ENCODE measurements at regions not wholly inside any gene's neighbourhood (a gene's known extent, or its start where the extent isn't known, plus 50 kb on each side); places are given as distances from the start of the nearest gene placed in this dataset.

DNA sequence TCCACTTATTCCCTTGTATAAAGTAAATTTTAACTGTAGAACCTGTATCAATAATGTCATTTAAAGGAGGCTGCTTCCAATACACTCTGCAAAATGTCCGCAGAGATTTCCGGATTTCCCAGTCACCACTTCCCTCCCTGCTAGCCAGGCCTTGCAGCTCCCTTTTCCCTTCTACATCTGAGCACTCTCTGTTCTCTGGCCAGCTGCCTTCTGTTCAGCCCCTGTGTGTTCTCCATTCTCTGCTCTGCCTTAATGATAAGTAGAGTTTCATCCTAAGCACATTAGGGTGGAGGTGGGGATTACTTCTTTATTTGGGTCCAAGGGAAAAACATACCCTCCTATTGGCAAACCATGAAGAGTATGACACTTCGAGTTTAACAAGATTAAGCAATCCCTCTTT lies 719.6 kb upstream of the WWC1 start:
- Histone ChIP-seq H3K4me1 (ENCODE audit: control insufficient read depth, insufficient read depth, low read length) (peaks cover 9% of the 10 kb centered on the region), H3K36me3 (ENCODE audit: insufficient read depth, low read length) (no peaks in the 10 kb centered on the region), H3K4me2 (ENCODE audit: low read length) (no peak overlapping the region), H3K9me3 (replicated peaks; ENCODE audit: low read length) (no peaks in the 10 kb centered on the region), H3K9ac (ENCODE audit: low read depth, low read length) (no peak overlapping the region), H3K4me3 (ENCODE audit: low read length) (no peak overlapping the region), H3K27me3 (ENCODE audit: control insufficient read depth, insufficient read depth, low read length) (peaks cover 20% of the 10 kb centered on the region)

DNA sequence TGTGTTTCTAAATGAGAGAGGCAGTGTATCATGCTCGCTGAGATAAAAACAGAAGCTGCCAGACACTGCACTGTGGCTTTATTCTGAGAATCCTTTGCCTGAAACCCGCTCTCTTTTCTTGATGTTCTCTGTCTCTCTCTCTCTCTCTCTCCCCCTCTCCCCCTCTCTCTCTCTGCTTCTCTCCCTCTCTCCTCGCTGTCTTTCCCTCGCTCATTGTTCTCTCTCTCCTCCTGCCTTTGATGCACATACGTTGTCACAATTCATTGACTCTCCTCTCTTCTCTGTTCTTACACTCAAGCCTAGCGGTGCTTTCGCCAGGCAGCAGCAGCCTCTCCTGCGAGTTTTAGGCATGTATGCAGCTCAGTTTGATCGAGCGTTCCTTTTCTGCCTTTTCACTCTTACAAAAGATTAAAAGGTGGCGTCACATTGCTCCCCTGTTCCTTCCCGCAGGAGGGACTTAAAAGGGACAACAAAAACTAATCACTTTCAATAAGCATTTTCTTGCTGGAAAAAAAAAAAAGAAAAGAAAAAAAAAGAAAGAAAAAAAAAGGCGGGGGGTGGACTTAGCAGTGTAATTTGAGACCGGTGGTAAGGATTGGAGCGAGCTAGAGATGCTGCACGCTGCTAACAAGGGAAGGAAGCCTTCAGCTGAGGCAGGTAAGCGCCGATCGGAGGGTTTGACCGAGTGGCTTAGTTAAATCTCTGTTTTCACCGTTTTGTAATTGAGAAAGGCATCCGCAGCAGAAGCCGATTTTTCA lies 717.9 kb upstream of the WWC1 start:
- H3K4me3 ChIP-seq (ENCODE audit: low read length): peak overlapping the region; percentile 65
- H3K36me3 ChIP-seq (ENCODE audit: insufficient read depth, low read length): no peaks in the 10 kb centered on the region
- H3K9me3 ChIP-seq (replicated peaks; ENCODE audit: low read length): no peaks in the 10 kb centered on the region
- H3K9ac ChIP-seq (ENCODE audit: low read depth, low read length): peak overlapping the region; percentile 38
- H3K4me2 ChIP-seq (ENCODE audit: low read length): peak overlapping the region; percentile 77
- H3K4me1 ChIP-seq (ENCODE audit: control insufficient read depth, insufficient read depth, low read length): peaks cover 9% of the 10 kb centered on the region
- H3K27me3 ChIP-seq (ENCODE audit: control insufficient read depth, insufficient read depth, low read length): peaks cover 20% of the 10 kb centered on the region

DNA sequence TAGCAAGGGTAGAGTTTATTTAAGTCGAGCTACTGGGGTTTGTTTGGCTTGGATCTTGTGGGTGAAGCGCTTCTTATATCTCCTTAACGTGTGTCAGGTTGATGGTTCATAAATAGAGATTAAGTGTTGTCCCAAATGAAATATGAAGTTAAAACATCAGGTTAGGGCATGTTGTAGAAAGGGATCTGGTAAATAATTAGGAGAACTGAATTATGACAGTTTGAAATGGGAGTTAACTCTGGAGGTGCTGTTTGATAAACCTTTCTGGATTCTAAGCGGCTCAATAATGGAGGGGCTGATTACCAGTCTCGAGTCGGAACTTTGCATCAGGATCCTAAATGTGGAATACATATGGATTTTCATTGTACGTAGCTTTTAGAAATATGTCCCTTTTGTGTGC lies 717.0 kb upstream of the WWC1 start:
- Histone ChIP-seq H3K4me3 (ENCODE audit: low read length) (no peak overlapping the region), H3K9ac (ENCODE audit: low read depth, low read length) (peak overlapping the region; percentile 38), H3K4me2 (ENCODE audit: low read length) (peak overlapping the region; percentile 77), H3K9me3 (replicated peaks; ENCODE audit: low read length) (no peaks in the 10 kb centered on the region), H3K36me3 (ENCODE audit: insufficient read depth, low read length) (no peaks in the 10 kb centered on the region), H3K4me1 (ENCODE audit: control insufficient read depth, insufficient read depth, low read length) (peaks cover 9% of the 10 kb centered on the region), H3K27me3 (ENCODE audit: control insufficient read depth, insufficient read depth, low read length) (peaks cover 20% of the 10 kb centered on the region)

DNA sequence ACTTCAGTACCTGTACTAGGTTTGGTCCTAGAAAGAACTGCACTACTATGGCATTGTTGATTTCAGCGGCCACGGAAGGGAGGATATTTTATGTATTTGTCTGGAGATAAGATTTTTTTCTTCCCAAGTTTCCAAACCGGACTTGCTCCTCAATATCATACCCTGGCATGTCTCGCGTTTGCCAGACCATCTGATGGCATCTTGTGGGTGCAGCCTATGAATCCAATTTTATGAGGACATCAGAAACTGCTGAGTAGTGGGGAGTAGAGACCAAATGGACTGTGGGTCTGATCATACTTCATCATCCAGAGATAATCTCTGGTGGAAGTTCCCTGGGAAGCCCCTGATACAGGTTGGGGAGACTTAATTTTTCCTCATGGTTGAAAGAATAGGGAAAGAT lies 716.1 kb upstream of the WWC1 start:
- Histone ChIP-seq H3K9ac (ENCODE audit: low read depth, low read length) (no peak overlapping the region), H3K9me3 (replicated peaks; ENCODE audit: low read length) (no peaks in the 10 kb centered on the region), H3K27me3 (ENCODE audit: control insufficient read depth, insufficient read depth, low read length) (peaks cover 14% of the 10 kb centered on the region), H3K4me1 (ENCODE audit: control insufficient read depth, insufficient read depth, low read length) (peaks cover 9% of the 10 kb centered on the region), H3K4me3 (ENCODE audit: low read length) (no peak overlapping the region), H3K36me3 (ENCODE audit: insufficient read depth, low read length) (no peaks in the 10 kb centered on the region), H3K4me2 (ENCODE audit: low read length) (no peak overlapping the region)

DNA sequence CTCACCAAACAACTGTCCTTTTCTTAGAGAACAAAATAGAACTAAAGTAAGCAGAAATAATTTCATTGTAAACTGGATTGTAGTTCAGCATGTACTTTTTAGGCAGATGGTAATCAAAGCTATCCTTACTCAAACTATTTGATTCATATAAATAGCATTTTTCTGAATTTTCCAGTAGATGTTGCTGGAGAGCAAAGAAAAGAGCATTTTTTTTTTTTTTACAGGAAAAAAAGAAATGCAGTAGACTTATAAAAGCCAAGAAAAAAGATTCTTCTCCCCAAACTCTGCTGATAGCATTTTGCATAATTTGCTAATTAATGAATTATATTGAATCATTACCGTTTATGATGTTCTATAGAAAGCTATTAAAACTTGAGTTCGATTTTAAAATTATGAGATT lies 715.3 kb upstream of the WWC1 start:
- no peak overlapping the region for H3K9ac ChIP-seq (ENCODE audit: low read depth, low read length)
- peaks cover 9% of the 10 kb centered on the region for H3K4me1 ChIP-seq (ENCODE audit: control insufficient read depth, insufficient read depth, low read length)
- no peaks in the 10 kb centered on the region for H3K36me3 ChIP-seq (ENCODE audit: insufficient read depth, low read length)
- no peak overlapping the region for H3K4me3 ChIP-seq (ENCODE audit: low read length)
- H3K9me3 ChIP-seq (replicated peaks; ENCODE audit: low read length): no peaks in the 10 kb centered on the region
- H3K4me2 ChIP-seq (ENCODE audit: low read length): peak overlapping the region; percentile 53
- H3K27me3 ChIP-seq (ENCODE audit: control insufficient read depth, insufficient read depth, low read length): peaks cover 11% of the 10 kb centered on the region

DNA sequence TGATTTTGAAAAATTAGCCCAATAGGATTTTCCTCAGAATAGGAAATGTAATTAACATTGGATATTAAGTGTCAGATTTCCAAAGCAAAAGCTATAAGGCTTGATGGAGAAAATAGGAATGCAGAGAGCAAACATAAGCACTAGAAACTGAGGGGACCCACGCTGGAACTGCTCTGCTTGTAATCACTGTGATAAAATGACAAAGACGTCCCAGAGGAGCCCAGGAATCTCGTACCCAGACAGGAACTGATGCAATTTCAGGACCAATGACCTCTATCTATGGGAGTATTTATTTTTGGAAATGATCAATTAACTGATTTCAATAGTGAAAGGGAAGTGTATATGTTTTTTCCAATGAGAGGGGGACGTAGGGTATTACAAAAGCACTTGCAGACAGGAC lies 714.5 kb upstream of the WWC1 start:
- H3K4me3 ChIP-seq (ENCODE audit: low read length): peak overlapping the region; percentile 42
- peaks cover 9% of the 10 kb centered on the region for H3K4me1 ChIP-seq (ENCODE audit: control insufficient read depth, insufficient read depth, low read length)
- H3K9ac ChIP-seq (ENCODE audit: low read depth, low read length): peak overlapping the region; percentile 49
- no peaks in the 10 kb centered on the region for H3K9me3 ChIP-seq (replicated peaks; ENCODE audit: low read length)
- peaks cover 7% of the 10 kb centered on the region for H3K27me3 ChIP-seq (ENCODE audit: control insufficient read depth, insufficient read depth, low read length)
- H3K4me2 ChIP-seq (ENCODE audit: low read length): peak overlapping the region; percentile 53
- no peaks in the 10 kb centered on the region for H3K36me3 ChIP-seq (ENCODE audit: insufficient read depth, low read length)

DNA sequence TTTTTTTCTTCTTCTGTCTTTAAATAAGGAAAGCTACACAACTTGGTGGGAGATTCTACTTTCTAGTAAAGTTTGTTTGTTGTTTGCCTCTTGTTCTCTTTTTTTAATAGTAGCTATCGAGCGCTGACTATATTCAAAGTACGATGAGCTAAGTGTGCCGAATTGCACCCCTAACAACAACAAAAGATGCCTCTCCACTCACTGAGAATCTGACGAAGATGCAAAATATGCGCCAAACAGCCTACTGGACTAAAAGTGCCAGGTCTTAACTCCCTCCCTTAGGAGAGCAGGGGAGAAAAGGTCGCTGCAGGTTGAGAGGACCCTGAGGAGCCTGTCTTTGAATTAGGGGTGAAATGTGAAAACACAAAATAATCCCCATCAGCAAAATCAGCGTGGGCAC lies 713.8 kb upstream of the WWC1 start:
- H3K36me3 ChIP-seq (ENCODE audit: insufficient read depth, low read length): no peaks in the 10 kb centered on the region
- no peak overlapping the region for H3K4me2 ChIP-seq (ENCODE audit: low read length)
- peaks cover 4% of the 10 kb centered on the region for H3K27me3 ChIP-seq (ENCODE audit: control insufficient read depth, insufficient read depth, low read length)
- H3K4me1 ChIP-seq (ENCODE audit: control insufficient read depth, insufficient read depth, low read length): peaks cover 12% of the 10 kb centered on the region
- no peak overlapping the region for H3K4me3 ChIP-seq (ENCODE audit: low read length)
- no peak overlapping the region for H3K9ac ChIP-seq (ENCODE audit: low read depth, low read length)
- no peaks in the 10 kb centered on the region for H3K9me3 ChIP-seq (replicated peaks; ENCODE audit: low read length)

DNA sequence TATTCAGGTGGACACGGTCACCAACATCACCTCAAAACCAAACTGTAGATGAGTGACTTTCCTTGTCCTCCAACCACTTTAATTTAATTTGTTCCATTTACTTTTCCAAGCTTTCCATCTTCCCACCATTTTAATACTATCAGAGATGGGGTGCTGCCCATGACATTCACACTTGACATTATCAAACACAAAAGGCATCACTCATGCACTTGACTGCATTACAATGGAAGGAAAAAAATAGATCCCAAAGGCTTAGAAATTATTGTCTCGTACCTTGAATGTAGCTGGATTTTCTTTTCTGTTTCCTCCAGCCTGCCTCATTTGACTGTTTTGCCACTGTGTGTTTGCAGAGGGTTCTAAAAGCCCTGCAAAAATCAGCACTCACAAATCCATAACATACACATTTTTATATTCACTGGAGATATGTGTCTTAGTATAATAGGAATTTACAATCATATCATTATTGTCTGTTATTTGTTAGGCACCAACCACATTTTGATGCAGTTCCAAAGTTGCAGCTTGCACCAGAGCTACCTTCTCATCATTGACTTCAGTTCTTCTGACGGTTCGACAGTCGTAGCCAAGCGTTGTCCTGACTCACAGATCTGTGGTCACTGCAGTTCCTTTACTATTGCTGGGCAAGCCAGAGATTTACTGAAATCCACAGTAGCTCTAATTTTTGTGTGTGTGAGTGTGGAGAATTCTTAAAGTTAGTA lies 712.3 kb upstream of the WWC1 start:
- Histone ChIP-seq H3K9me3 (replicated peaks; ENCODE audit: low read length) (no peaks in the 10 kb centered on the region), H3K4me1 (ENCODE audit: control insufficient read depth, insufficient read depth, low read length) (peaks cover 16% of the 10 kb centered on the region), H3K9ac (ENCODE audit: low read depth, low read length) (no peak overlapping the region), H3K27me3 (ENCODE audit: control insufficient read depth, insufficient read depth, low read length) (peaks cover 4% of the 10 kb centered on the region), H3K4me2 (ENCODE audit: low read length) (no peak overlapping the region), H3K4me3 (ENCODE audit: low read length) (no peak overlapping the region), H3K36me3 (ENCODE audit: insufficient read depth, low read length) (no peaks in the 10 kb centered on the region)

DNA sequence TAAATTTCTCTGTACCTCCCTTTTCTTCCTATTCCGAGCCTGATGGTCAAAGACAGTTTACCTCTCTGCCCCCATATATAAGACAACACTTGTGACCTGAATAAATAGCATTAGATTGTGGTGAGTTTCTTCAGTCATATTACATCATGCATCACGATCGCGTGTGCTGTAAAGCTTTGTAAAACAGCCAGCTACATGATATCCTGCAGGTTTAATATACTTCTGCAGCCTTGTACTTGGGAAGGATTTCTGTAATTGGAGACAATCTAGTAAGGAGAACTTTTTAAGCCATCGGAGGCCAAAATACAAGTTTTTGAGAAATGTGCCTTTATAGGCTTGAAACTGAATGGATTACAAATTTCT lies 711.8 kb upstream of the WWC1 start:
- H3K4me3 ChIP-seq (ENCODE audit: low read length): no peak overlapping the region
- no peaks in the 10 kb centered on the region for H3K27me3 ChIP-seq (ENCODE audit: control insufficient read depth, insufficient read depth, low read length)
- no peak overlapping the region for H3K9ac ChIP-seq (ENCODE audit: low read depth, low read length)
- H3K4me1 ChIP-seq (ENCODE audit: control insufficient read depth, insufficient read depth, low read length): peaks cover 16% of the 10 kb centered on the region
- no peaks in the 10 kb centered on the region for H3K9me3 ChIP-seq (replicated peaks; ENCODE audit: low read length)
- no peaks in the 10 kb centered on the region for H3K36me3 ChIP-seq (ENCODE audit: insufficient read depth, low read length)
- no peak overlapping the region for H3K4me2 ChIP-seq (ENCODE audit: low read length)

DNA sequence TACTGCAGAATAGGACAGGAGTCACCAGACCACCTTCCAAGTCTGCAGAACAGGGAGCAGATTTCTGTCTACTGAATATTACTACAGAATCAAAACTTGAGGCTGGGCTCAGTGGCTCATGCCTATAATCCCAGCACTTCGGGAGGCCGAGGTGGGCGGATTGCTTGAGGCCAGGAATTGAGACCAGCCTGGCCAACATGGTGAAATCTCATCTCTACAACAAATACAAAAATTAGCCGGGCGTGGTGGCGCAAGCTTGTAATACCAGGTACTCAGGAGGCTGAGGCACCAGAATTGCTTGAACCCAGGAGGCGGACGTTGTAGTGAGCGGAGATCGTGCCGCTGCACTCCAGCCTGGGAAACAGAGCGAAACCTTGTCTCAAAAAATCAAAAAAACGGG lies 710.8 kb upstream of the WWC1 start:
- H3K9me3 ChIP-seq (replicated peaks; ENCODE audit: low read length): no peaks in the 10 kb centered on the region
- H3K36me3 ChIP-seq (ENCODE audit: insufficient read depth, low read length): no peaks in the 10 kb centered on the region
- H3K27me3 ChIP-seq (ENCODE audit: control insufficient read depth, insufficient read depth, low read length): no peaks in the 10 kb centered on the region
- H3K4me2 ChIP-seq (ENCODE audit: low read length): no peak overlapping the region
- H3K4me3 ChIP-seq (ENCODE audit: low read length): no peak overlapping the region
- H3K9ac ChIP-seq (ENCODE audit: low read depth, low read length): no peak overlapping the region
- H3K4me1 ChIP-seq (ENCODE audit: control insufficient read depth, insufficient read depth, low read length): peaks cover 16% of the 10 kb centered on the region

DNA sequence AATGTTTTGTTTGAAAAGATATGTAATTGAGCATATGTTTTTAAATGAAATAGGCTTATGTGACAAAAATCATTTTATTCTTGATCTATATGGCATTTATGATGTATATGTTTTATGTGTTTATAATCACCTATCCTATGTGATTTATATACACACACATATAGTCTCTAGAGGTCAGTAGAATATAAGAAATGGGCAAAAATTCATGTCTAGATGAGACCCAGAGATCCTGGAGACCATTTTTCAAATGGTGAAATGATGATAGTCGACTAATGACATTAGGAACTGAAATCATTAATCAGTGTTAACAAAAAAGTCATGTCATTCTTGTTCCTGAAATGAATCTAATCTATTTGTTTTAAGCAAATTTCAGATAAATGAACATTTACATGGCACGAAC lies 709.2 kb upstream of the WWC1 start:
- H3K4me2 ChIP-seq (ENCODE audit: low read length): no peak overlapping the region
- H3K4me3 ChIP-seq (ENCODE audit: low read length): no peak overlapping the region
- H3K9me3 ChIP-seq (replicated peaks; ENCODE audit: low read length): no peaks in the 10 kb centered on the region
- H3K9ac ChIP-seq (ENCODE audit: low read depth, low read length): no peak overlapping the region
- H3K36me3 ChIP-seq (ENCODE audit: insufficient read depth, low read length): no peaks in the 10 kb centered on the region
- H3K4me1 ChIP-seq (ENCODE audit: control insufficient read depth, insufficient read depth, low read length): peaks cover 11% of the 10 kb centered on the region
- H3K27me3 ChIP-seq (ENCODE audit: control insufficient read depth, insufficient read depth, low read length): no peaks in the 10 kb centered on the region

DNA sequence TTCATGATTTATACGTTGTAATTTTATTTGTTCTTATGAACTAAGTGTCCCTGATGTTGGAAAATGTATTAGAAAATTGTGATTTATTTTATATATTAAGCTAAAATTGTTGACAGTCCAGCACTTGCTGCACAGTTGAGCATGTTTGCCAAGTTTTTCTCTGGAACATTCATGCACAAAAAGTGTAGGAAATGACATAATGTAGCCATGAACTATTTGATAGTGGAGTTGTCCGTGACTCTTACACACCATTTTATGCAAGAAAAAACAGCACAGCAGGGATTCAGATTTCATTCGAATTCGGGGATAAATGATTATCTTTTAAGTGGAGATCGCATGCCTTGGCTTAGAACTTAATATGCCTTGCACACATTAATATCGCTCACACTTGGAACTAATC lies 708.6 kb upstream of the WWC1 start:
- Histone ChIP-seq H3K9me3 (replicated peaks; ENCODE audit: low read length) (no peaks in the 10 kb centered on the region), H3K4me1 (ENCODE audit: control insufficient read depth, insufficient read depth, low read length) (peaks cover 11% of the 10 kb centered on the region), H3K4me3 (ENCODE audit: low read length) (no peak overlapping the region), H3K9ac (ENCODE audit: low read depth, low read length) (no peak overlapping the region), H3K4me2 (ENCODE audit: low read length) (peak overlapping the region; percentile 50), H3K27me3 (ENCODE audit: control insufficient read depth, insufficient read depth, low read length) (no peaks in the 10 kb centered on the region), H3K36me3 (ENCODE audit: insufficient read depth, low read length) (no peaks in the 10 kb centered on the region)
